NCI-H146 treated with DMSO at 0.1 percent for 48 hours (cell line): ENCODE measurements at regions not wholly inside any gene's neighbourhood (a gene's known extent, or its start where the extent isn't known, plus 50 kb on each side); places are given as distances from the start of the nearest gene placed in this dataset.
"Not testable (repeated sequence)": the region's sequence is repeated elsewhere in the genome, so short reads cannot be mapped to it uniquely, and the experiment has no call there.

Experiments
- DNase-seq: peaks from one replicate; lab custom pipeline; 2025; ENCODE audit not compliant: unreplicated experiment; lab: John Stamatoyannopoulos, UW

DNA sequence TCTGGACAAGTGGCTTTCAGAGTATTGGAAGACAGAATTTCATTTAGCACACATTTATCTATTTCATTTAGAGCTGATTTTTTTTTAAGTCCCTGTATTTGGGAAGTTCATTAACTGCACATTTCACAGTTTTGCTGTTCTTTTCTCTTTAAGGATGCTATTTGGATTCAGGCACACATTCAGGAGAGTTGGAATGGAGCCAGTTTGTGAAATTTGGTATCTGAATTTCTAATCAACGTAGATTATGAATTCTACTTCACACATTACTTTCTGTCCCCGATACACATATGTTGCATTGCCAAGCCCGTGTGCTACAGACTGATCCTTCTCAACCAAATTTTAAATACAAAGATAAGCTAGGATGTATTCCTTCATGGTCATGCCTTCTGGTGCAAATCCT, 503.9 kb downstream of the IRS1 start:
- DNase-seq, result no peak

DNA sequence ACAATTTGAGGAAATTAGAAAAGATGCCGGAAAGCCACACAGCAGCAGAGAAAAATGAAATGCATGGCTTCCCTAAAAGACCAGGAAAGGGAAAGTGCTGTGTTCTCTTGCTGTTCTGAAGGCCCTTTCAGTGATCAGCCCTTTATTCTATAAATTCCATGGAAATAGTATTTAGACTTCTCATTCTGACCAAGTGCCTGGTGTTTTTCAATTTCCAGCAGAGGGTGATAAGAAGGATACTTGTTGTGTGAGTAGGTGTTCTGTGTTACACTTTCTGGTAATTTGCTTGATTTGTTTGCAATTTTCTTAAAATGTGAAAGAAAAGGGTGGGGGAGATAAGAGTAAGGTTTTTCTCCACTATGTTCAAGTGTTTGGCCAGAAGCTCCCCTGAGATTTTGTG, 504.5 kb downstream of the IRS1 start:
- DNase-seq, result no peak

DNA sequence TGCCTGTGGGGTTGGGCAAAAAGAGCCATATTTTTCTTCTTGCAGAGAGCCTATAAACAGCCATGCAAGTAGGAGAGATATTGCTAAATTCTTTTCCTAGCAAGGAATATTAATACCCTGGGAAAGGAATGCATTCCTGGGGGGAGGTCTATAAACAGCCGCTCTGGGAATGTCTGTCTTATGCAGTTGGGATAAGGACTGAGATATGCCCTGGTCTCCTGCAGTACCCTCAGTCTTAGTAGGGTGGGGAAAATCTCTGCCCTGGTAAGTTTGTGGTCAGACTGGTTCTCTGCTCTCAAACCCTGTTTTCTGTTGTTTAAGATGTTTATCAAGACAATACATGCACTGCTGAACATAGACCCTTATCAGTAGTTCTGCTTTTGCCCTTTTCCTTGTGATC, 508.3 kb downstream of the IRS1 start:
- not testable (repeated sequence) for DNase-seq

DNA sequence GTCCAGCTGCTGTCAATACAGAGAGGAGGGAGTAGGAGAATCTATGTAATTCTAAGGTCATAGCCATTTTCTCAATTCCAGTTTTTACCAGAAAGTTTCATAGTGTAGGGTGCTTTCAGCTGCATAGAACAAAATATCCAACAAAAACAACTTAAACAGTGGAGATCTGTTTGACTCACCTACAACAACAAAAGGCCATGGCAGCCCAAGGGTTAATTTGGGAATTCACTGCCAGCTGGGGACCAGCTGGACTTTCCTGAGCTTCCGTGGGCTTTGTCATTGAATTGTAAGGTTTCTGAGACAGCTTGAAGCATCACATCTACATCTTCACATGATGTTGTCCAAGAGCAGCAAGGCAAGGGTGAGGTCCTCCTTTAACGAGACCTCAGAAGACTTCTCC, 512.7 kb downstream of the IRS1 start:
- DNase-seq, result no peak

DNA sequence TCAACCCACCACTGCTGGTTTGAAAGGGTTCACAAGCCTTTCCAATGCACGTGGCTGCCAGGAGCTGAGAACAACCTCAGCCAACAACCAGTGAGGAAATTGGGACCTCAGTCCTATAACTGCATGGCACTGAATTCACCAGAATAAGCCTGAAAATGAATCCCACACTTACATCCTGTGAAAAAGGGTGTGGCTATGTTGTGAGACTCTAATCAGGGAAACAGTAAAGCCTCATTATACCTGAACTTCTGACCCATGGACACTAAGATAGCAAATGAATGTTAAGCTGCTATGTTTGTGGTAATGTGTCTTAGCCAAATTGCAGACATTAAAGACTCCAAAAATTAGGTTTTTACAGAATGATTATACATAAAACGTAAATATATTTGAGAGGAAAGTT, 515.8 kb downstream of the IRS1 start:
- no peak for DNase-seq

DNA sequence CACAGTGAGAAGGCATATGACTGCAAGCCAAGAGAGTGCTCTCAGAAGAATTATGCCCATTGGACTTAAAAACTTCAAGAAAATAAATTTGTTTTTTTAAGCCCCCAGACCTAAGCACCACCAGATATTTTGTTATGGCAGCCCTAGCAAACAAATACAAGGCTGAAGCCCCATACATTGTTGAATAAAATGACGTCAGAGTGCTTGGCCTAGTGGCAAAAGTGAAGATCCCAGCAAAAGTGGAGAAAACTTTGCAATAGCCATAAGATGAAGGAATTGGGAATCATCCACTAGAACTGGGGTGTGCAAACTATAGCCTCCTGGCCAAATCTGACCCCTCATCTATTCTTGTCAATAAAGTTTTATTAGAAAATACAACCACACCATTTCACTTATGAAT, 517.5 kb downstream of the IRS1 start:
- DNase-seq, result no peak

DNA sequence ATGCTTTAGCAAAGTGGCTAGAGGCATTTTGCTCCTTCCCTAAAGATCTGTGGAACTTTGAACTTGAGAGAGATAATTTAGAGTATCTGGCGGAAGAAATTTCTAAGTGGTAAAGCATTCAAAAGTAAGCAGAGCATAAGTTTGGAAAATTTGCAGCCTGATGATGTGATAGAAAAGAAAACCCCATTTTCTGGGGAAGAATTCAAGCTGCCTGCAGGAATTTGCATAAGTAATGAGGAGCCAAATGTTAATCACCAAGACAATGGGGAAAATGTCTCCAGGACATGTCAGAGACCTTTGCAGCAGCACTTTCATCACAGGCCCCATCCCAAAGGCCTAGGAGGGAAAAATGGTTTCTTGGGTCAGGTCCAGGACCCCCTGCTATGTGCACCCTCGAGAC, 519.5 kb downstream of the IRS1 start:
- not testable (repeated sequence) for DNase-seq

DNA sequence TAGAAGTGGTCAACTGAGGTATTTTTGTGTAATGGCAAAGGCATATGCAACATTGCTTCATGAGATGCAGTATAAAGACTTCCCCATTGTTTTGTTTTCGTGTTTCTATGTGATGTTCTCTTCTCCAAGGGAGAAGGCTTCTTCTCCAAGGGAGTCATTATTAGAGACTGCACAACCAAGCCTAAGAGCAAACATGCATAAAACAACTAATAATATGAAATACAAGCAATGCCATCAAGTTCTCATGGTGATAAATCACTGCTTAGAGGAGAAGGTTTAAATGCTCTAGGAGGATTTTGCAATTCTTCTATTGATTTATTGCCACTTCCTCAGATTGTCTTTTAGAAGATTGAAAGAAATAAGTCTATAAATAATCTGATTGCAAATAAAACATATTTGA, 524.4 kb downstream of the IRS1 start:
- DNase-seq, result no peak

DNA sequence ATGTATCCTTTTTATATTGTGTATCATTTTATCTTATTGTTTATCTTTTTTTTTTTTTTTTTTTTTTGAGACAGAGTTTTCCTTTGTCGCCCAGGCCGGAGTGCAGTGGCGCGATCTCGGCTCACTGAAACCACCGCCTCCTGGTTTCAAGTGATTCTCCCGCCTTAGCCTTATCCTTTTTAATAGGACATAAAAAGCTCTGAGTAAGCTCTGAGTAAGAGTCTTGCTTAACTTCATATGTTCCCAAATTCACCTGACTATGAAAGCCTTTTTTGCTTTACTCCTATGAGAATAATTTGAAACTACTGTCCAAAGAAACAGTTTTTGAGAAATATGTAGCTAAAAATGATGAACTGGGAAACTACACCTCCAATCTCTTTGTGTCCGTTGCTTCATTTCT, 525.5 kb downstream of the IRS1 start:
- no peak for DNase-seq

DNA sequence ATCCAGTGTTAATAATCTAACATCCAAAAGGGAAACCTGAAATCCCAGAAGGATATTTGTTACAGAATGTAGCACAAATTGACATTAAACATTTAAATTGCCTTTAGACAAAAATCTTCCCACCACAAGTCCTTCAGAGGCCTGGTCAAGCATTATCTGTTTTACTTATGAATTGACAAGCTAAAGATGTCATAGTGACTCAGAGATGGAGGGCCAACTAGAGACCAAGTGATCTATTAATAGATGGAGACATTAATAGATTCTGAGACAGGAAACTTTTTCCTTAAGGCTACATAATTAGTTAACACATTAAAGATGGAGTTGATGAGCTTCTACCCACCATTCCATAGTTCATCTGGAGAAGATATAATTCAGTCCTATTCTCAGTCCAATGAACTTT, 526.2 kb downstream of the IRS1 start:
- no peak for DNase-seq

DNA sequence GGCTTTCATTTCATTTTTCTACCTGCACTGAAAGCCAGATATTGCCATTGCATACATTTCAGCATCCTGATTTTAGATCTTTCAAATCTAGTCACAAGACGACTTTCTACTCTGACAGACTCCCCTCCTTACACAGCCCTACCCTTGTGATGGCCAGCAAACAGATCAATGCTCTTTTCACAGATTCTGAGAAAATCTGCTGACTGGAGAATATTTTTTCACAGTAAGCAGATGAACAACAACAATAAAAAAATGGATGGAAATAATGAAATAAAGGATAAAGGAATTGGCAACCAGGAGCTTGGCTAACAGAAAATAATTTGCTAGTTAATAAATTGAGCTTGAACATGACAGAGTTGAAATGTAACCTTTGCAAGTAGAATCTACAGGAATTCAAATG, 527.2 kb downstream of the IRS1 start:
- DNase-seq, result no peak

DNA sequence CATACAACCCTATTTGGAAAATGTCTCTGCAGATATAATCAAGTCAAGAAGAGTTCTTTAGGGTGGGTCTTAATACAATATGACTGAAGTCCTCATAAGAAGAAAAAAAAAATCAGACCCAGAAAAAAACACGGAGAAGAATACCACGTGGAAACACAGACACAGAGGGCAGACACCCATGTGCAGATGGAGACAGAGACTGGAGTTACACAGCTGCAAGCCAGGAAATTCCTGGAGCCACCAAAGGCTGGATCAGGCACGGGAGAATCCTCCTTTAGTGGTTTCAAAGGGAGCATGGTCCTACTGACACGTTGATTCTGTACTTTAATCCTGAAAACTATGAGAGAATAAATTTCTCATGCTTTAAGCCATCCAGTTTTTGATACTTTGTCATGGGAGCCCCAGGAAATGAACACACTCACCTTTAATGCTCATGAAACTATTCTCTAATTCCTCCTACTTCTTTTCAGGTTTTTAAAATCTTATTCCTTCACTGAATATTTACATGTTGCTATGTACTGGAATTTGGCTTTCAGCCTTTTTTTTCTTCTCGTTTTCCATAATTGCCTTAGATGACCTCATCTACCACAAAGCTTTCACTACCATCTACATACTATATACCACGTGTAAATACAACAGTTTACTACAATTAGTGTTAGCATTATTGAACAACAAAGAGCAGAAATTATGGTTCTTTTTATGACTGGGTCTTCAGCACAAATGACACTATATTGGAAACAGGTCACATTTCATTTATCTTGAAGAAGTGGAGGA, 529.1 kb downstream of the IRS1 start:
- no peak for DNase-seq

DNA sequence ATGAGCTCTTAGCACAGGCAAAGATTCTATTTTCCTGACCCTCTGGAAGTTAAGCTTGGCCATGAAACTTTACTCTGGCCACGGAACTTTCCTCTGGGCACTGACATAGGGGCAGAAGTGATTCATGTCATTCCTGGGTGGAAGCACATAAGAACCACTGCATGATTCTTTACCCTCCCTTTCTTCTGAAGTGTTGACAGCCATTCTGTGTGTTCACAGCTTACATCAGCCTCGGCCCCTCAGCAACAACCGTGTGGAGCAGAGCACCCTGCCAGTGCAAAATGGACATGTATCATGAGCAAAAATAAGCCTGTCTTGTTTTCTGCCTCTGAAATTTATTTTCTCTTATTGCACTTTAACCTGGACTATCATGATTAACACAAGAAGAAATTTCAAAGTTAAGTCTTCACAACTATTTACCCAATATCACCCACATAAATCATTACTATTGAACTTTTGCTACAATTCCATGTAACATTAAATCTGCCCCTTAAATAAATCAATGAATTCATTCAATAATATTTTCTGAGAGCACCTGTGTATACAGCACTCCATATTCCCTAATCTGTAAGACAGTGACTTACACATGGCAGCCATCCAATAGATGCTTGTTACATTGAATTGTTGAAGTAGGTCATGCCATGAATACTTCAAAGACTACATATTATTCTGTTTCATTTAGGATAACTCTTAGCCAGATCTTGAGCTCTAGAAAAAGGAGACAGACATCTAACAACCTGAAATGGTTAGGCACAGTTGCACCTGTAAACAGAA, 531.9 kb downstream of the IRS1 start:
- DNase-seq, result no peak

DNA sequence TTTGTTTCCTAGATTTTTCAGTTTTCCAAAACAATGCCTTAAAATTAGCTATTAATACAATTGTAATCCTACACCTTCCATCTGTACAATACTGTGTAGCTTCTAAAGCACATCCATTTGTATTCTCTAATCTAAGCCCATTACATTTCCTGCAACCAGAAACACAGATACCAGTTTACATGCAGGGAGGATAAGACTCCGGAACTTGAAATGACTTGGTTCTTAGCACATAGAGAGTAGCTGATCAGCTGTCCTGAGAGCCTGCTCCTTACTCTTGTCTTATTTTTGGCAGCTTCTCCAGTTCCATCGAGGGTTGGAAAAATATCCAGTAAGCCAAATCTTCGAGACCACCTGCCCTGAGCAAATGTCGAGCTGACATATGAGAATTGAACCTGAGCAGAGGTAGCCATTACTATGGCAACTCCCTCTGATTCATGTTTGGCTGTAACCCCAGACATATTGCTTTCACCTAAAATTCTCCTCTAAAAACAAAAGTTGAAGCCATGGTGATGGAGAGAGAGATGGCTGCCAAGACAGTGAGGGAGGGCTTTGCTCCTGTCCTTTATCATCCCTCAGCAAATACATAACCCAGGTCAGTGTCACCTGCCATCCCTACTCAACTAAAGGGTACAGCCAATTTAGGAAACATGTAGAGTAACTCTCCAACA, 542.8 kb downstream of the IRS1 start:
- no peak for DNase-seq

DNA sequence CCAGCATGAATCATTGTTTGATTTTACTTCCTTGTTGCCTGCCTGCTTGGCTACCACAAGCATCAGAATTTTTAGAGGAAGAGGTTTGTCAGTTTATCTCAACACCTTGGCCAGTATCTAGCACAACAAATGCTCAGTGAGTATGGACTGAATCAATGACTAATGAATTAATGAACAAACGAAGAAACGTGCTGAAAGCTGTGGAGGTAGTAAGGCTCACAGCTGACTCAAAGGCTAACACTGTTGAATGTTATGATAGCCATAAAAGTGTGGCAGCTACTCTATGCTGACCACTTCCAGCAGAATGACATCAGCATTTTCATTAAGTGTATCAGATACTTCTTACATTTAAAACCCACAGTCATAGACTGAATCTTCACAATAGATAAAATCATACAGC, 543.4 kb downstream of the IRS1 start:
- DNase-seq, result no peak

DNA sequence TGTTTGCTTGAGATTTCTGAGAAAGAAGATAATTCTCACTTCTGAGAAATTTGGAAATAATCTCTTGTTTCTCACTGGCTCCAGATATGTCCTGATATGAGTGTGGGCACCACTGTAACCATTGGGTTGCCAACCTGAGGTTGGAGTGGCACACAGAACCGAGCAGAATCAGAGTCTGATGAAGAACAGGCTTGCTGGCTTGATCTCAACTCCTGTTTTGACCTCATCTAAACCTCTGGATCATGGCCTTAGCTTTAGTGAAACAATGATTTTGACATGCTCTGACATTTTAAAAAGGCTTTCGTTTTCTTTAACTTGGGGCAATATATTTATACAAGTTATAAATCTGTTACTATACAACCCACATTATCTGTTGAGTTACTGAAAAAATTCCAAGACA, 548.0 kb downstream of the IRS1 start:
- no peak for DNase-seq

DNA sequence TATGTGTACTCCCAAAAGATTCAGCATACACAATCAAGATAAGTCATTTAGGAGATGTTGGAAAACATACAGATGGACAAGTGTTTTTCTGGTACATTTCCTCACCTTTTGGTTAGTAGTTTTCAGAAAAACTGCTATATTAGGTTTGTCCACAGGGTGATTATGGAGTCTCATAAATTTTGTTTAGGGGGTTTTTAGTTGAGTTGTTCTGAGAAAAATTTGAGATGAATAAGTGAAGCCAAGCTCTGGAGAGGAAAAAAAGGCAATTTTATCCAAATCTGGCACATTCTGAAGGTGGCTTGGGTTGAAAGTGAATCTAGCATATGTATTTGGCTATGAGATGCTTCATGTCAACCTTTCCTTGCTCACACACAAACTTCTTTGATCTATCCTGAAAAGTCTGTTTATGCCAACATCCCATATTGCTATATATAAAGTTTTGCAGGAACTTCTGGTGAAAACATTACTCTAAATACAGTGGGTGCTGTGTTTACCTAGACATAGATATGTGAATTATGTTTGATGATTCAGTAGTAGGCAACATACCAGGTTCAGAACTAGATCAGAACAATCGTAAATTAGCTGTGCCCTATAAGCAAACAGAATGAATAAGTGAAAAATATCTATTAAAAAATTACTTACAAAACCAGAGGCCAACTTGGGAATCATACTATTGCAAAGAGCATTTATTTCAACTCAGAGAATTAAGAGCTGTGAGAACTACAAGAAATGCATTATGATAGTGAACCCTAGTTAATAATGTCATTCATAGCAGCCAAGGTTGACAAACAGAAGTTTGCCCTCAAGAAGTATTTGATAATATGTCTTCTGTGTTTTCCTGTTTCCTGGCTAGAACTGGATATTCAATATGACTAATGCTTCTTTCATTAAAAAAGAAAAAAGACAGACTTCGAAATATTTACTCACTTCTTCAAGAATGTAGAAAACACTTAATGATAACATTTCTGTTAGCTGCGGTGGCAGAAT, 552.0 kb downstream of the IRS1 start:
- no peak for DNase-seq

DNA sequence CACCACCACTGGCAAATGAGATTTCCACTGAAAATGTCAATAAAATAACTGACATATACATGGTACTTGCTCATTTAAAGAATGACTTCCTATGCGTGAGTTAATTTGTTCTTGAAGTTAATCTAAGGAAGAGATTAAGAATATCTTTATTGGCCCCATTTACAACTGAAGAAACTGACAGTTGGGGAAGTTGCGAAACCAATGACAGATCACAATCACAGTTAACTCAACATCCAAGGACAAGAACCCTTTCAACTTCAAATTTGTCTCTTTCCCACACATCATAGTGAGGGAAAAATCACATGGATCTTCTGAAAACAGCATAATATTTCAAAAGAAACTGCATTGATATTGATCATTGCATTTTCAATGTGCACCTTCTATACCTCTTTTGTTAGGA, 565.4 kb downstream of the IRS1 start:
- no peak for DNase-seq

DNA sequence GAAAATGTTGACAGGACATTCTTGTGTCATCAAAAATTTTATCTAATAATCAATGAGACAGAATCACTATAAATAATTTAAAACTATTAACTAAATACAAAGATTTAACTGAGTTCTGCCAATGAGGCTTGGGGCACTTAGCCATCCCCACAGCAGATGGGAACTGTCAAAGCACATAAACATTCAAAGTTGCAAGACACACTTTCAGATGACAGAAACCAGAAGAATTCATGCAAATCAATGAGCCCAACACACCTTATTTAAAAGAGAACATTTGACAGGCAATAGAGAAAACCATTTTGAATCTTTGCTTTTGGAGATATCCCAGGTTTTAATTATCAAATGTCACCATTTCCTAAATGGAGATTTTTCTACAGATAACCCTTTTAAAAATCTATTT, 566.2 kb downstream of the IRS1 start:
- no peak for DNase-seq

DNA sequence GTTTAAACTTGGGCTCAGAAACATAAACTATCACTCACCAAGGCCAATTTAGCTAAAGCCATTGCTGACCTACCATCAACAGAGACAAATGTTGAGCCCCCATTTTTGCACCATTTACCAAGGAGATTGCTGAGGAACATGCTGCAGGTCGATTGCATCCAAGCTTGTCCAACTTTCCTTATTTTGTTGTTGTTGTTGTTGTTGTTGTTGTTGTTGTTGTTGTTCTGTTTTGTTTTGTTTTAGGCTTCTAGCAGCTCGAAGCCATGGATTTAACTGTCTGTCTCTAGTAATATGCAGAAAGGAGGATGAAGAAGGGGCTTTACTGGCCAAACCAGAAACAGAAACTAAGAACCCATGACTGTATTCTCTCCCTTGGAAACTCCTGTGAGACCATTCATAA, 571.5 kb downstream of the IRS1 start:
- DNase-seq, result no peak

DNA sequence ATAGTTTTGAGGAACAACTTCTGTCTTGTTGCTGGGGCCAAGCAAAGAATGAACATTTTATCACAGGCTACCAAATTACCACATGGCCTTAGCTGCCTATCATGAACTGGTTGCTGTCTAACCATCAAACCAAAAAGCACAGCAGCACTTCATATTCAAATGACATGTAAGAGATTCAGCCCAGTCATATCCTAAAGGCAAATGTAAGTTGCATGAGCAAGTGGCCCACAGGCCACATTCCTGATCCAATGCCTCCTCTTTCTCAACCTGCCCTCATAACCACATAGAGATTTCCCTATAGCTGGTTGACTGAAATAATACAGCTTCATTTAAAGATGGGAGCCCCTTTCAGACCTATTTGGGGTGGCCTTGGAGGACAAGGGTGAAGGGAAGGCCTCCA, 572.3 kb downstream of the IRS1 start:
- DNase-seq, result no peak
